ENCODE measurements at regions not wholly inside any gene's neighbourhood (a gene's known extent, or its start where the extent isn't known, plus 50 kb on each side); places are given as distances from the start of the nearest gene placed in this dataset.
A peak's percentile ranks its signal among the peaks of the same experiment; 100 is the strongest.

GRCh38 chr4:18813771-18814170 lies 792.2 kb upstream of the LCORL start:
- no peak for DNase-seq
- H3K27me3 ChIP-seq (ENCODE audit: control insufficient read depth, insufficient read depth): no peaks in the 10 kb centered on the region
- no peak overlapping the region for H3K27ac ChIP-seq (ENCODE audit: low read length)
- no peaks in the 10 kb centered on the region for H3K9me3 ChIP-seq (ENCODE audit: control insufficient read depth, low read length)
- H3K4me3 ChIP-seq (ENCODE audit: low read length): no peak overlapping the region
- intact Hi-C loops (cut with DNase I): no loop called here
- no peak for ATAC-seq
- no peaks in the 10 kb centered on the region for H3K4me1 ChIP-seq (ENCODE audit: control insufficient read depth, insufficient read depth, low read length)

- no peaks in the 10 kb centered on the region for H3K4me1 ChIP-seq (ENCODE audit: control insufficient read depth, insufficient read depth, low read length)
- DNase-seq (no peak), ATAC-seq (no peak)
- H3K27me3 ChIP-seq (ENCODE audit: control insufficient read depth, insufficient read depth): no peaks in the 10 kb centered on the region
- intact Hi-C loops (cut with DNase I): no loop called here
- H3K27ac ChIP-seq (ENCODE audit: low read length): no peak overlapping the region
- H3K4me3 ChIP-seq (ENCODE audit: low read length): no peak overlapping the region
- H3K9me3 ChIP-seq (ENCODE audit: control insufficient read depth, low read length): no peaks in the 10 kb centered on the region
These were observed 791.5 kb upstream of the LCORL start for GRCh38 chr4:18813055-18813454.

- DNase-seq (no peak), ATAC-seq (no peak)
- Histone ChIP-seq H3K9me3 (ENCODE audit: control insufficient read depth, low read length) (no peaks in the 10 kb centered on the region), H3K27ac (ENCODE audit: low read length) (no peak overlapping the region), H3K4me3 (ENCODE audit: low read length) (no peak overlapping the region), H3K27me3 (ENCODE audit: control insufficient read depth, insufficient read depth) (no peaks in the 10 kb centered on the region), H3K4me1 (ENCODE audit: control insufficient read depth, insufficient read depth, low read length) (no peaks in the 10 kb centered on the region)
- intact Hi-C loops (cut with DNase I): no loop called here
These were observed 782.2 kb upstream of the LCORL start for GRCh38 chr4:18803781-18804180.

GRCh38 chr4:18798123-18798522 lies 776.6 kb upstream of the LCORL start:
- ATAC-seq: peak in 1 of 2 donors; percentile 74

GRCh38 chr4:18795794-18796193 lies 774.2 kb upstream of the LCORL start:
- Histone ChIP-seq H3K27ac (ENCODE audit: low read length) (no peak overlapping the region), H3K4me3 (ENCODE audit: low read length) (no peak overlapping the region), H3K9me3 (ENCODE audit: control insufficient read depth, low read length) (no peaks in the 10 kb centered on the region), H3K4me1 (ENCODE audit: control insufficient read depth, insufficient read depth, low read length) (no peaks in the 10 kb centered on the region), H3K27me3 (ENCODE audit: control insufficient read depth, insufficient read depth) (no peaks in the 10 kb centered on the region)
- ATAC-seq (no peak), DNase-seq (no peak)
- intact Hi-C loops (cut with DNase I): no loop called here
- 45% methylated on average over 1 of the region's 1 CpG for WGBS

More at GRCh38 chr4:18798123-18798522, 776.6 kb upstream of the LCORL start:
- intact Hi-C loops (cut with DNase I): no loop called here
- no peak for DNase-seq
- 57% methylated on average over 2 of the region's 2 CpGs for WGBS
- Histone ChIP-seq H3K4me3 (ENCODE audit: low read length) (no peak overlapping the region), H3K9me3 (ENCODE audit: control insufficient read depth, low read length) (no peaks in the 10 kb centered on the region), H3K27ac (ENCODE audit: low read length) (no peak overlapping the region), H3K4me1 (ENCODE audit: control insufficient read depth, insufficient read depth, low read length) (no peaks in the 10 kb centered on the region), H3K27me3 (ENCODE audit: control insufficient read depth, insufficient read depth) (no peaks in the 10 kb centered on the region)

GRCh38 chr4:18777190-18777930 lies 755.8 kb upstream of the LCORL start:
- no peak overlapping the region for H3K4me3 ChIP-seq (ENCODE audit: low read length)
- intact Hi-C loops (cut with DNase I): no loop called here
- H3K9me3 ChIP-seq (ENCODE audit: control insufficient read depth, low read length): no peaks in the 10 kb centered on the region
- WGBS: 60% methylated on average over 4 of the region's 4 CpGs
- DNase-seq: no peak
- H3K27me3 ChIP-seq (ENCODE audit: control insufficient read depth, insufficient read depth): no peaks in the 10 kb centered on the region
- ATAC-seq: no peak
- no peaks in the 10 kb centered on the region for H3K4me1 ChIP-seq (ENCODE audit: control insufficient read depth, insufficient read depth, low read length)
- H3K27ac ChIP-seq (ENCODE audit: low read length): no peak overlapping the region

- DNase-seq (no peak), ATAC-seq (no peak)
- H3K4me1 ChIP-seq (ENCODE audit: control insufficient read depth, insufficient read depth, low read length): no peaks in the 10 kb centered on the region
- 86% methylated on average over 2 of the region's 2 CpGs for WGBS
- no peak overlapping the region for H3K4me3 ChIP-seq (ENCODE audit: low read length)
- no peak overlapping the region for H3K27ac ChIP-seq (ENCODE audit: low read length)
- H3K27me3 ChIP-seq (ENCODE audit: control insufficient read depth, insufficient read depth): no peaks in the 10 kb centered on the region
- no peaks in the 10 kb centered on the region for H3K9me3 ChIP-seq (ENCODE audit: control insufficient read depth, low read length)
- intact Hi-C loops (cut with DNase I): no loop called here
These were observed 746.4 kb upstream of the LCORL start for GRCh38 chr4:18767921-18768320.

- Histone ChIP-seq H3K4me3 (ENCODE audit: low read length) (no peak overlapping the region), H3K4me1 (ENCODE audit: control insufficient read depth, insufficient read depth, low read length) (no peaks in the 10 kb centered on the region), H3K9me3 (ENCODE audit: control insufficient read depth, low read length) (no peaks in the 10 kb centered on the region), H3K27me3 (ENCODE audit: control insufficient read depth, insufficient read depth) (no peaks in the 10 kb centered on the region), H3K27ac (ENCODE audit: low read length) (no peak overlapping the region)
- intact Hi-C loops (cut with DNase I): no loop called here
- ATAC-seq (no peak), DNase-seq (no peak)
These were observed 735.1 kb upstream of the LCORL start for GRCh38 chr4:18756671-18757070.

GRCh38 chr4:18754180-18754579 lies 732.6 kb upstream of the LCORL start:
- 75% methylated on average over 2 of the region's 2 CpGs for WGBS
- DNase-seq (no peak), ATAC-seq (no peak)
- no peak overlapping the region for H3K27ac ChIP-seq (ENCODE audit: low read length)
- H3K9me3 ChIP-seq (ENCODE audit: control insufficient read depth, low read length): no peaks in the 10 kb centered on the region
- H3K4me1 ChIP-seq (ENCODE audit: control insufficient read depth, insufficient read depth, low read length): no peaks in the 10 kb centered on the region
- no peaks in the 10 kb centered on the region for H3K27me3 ChIP-seq (ENCODE audit: control insufficient read depth, insufficient read depth)
- intact Hi-C loops (cut with DNase I): no loop called here
- H3K4me3 ChIP-seq (ENCODE audit: low read length): no peak overlapping the region

- no peaks in the 10 kb centered on the region for H3K9me3 ChIP-seq (ENCODE audit: control insufficient read depth, low read length)
- H3K4me3 ChIP-seq (ENCODE audit: low read length): no peak overlapping the region
- ATAC-seq: no peak
- intact Hi-C loops (cut with DNase I): no loop called here
- no peaks in the 10 kb centered on the region for H3K4me1 ChIP-seq (ENCODE audit: control insufficient read depth, insufficient read depth, low read length)
- H3K27me3 ChIP-seq (ENCODE audit: control insufficient read depth, insufficient read depth): no peaks in the 10 kb centered on the region
- H3K27ac ChIP-seq (ENCODE audit: low read length): no peak overlapping the region
- WGBS: 27% methylated on average over 1 of the region's 1 CpG
- DNase-seq: no peak
These were observed 729.5 kb upstream of the LCORL start for GRCh38 chr4:18751083-18751482.

GRCh38 chr4:18749391-18749790 lies 727.8 kb upstream of the LCORL start:
- Histone ChIP-seq H3K27me3 (ENCODE audit: control insufficient read depth, insufficient read depth) (no peaks in the 10 kb centered on the region), H3K27ac (ENCODE audit: low read length) (no peak overlapping the region), H3K4me3 (ENCODE audit: low read length) (no peak overlapping the region), H3K9me3 (ENCODE audit: control insufficient read depth, low read length) (no peaks in the 10 kb centered on the region), H3K4me1 (ENCODE audit: control insufficient read depth, insufficient read depth, low read length) (no peaks in the 10 kb centered on the region)
- DNase-seq (no peak), ATAC-seq (no peak)
- 93% methylated on average over 2 of the region's 2 CpGs for WGBS
- intact Hi-C loops (cut with DNase I): no loop called here

GRCh38 chr4:18736551-18736950 lies 715.0 kb upstream of the LCORL start:
- intact Hi-C loops (cut with DNase I): no loop called here
- DNase-seq (no peak), ATAC-seq (no peak)
- Histone ChIP-seq H3K4me1 (ENCODE audit: control insufficient read depth, insufficient read depth, low read length) (no peaks in the 10 kb centered on the region), H3K9me3 (ENCODE audit: control insufficient read depth, low read length) (no peaks in the 10 kb centered on the region), H3K27me3 (ENCODE audit: control insufficient read depth, insufficient read depth) (no peaks in the 10 kb centered on the region), H3K27ac (ENCODE audit: low read length) (no peak overlapping the region), H3K4me3 (ENCODE audit: low read length) (no peak overlapping the region)

Measured in right cardiac atrium (tissue), 5 donors.